Activated CD4-positive, alpha-beta T cell treated with anti-CD3 and anti-CD28 coated beads, Interleukin-2, amount 10 ng/mL, durations not matched to agents 24 days and 14 days (primary cell): ENCODE measurements at regions not wholly inside any gene's neighbourhood (a gene's known extent, or its start where the extent isn't known, plus 50 kb on each side); places are given as distances from the start of the nearest gene placed in this dataset.

Experiments
- DNase-seq: peaks from one replicate; pipeline ENCODE4 v3.0.0; 2022
- H3K27ac Mint-ChIP-seq: one replicate; pipeline ENCODE4 v1.8.0; 2022; ENCODE audit warnings: mild to moderate bottlenecking, mixed read lengths
- H3K27me3 Mint-ChIP-seq: one replicate; pipeline ENCODE4 v1.8.0; 2022; ENCODE audit warnings: mixed read lengths
- H3K36me3 Mint-ChIP-seq: one replicate; pipeline ENCODE4 v1.8.0; 2022; ENCODE audit warnings: low read depth, mild to moderate bottlenecking, mixed read lengths
- H3K4me1 Mint-ChIP-seq: one replicate; pipeline ENCODE4 v1.8.0; 2021; ENCODE audit warnings: mixed read lengths
- H3K4me3 Mint-ChIP-seq: one replicate; pipeline ENCODE4 v1.8.0; 2022; ENCODE audit warnings: mild to moderate bottlenecking, moderate library complexity, mixed read lengths
- H3K9me3 Mint-ChIP-seq: one replicate; pipeline ENCODE4 v1.8.0; 2021; ENCODE audit warnings: mixed read lengths
- intact Hi-C: fragments of 100-400 bp; cut with micrococcal nuclease; formaldehyde crosslinking; loops from one replicate; pipeline ENCODE4 v1.15.1; 2023

- no peaks in the 10 kb centered on the region for H3K27me3 Mint-ChIP-seq
- intact Hi-C loops: no loop called here
- no peaks in the 10 kb centered on the region for H3K4me1 Mint-ChIP-seq
- DNase-seq: no peak
- no peak overlapping the region for H3K27ac Mint-ChIP-seq
- no peaks in the 10 kb centered on the region for H3K9me3 Mint-ChIP-seq
- H3K4me3 Mint-ChIP-seq: no peak overlapping the region
- H3K36me3 Mint-ChIP-seq: no peaks in the 10 kb centered on the region
Measured at GRCh38 chr15:47599806-47600205, 117.5 kb upstream of the SEMA6D start.

DNA sequence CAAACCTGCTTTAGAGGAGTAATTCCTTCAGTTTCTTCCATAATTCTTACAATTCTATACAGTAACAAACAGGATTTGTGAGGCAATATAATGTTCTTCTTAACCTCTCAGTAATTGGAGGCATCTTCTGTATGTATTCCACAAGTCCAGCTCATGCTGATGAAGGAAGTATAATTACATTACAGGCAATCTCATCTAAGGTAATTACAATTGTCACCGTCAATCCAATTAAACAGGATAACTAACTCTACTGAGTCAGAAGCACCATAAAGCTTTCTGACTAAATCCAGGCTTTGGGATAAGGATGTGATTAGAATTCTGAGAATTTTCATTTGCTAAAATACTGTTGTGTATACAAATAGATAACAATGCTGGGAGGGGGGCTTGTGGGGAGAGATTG is 115.2 kb upstream of the SEMA6D start:
- Mint-ChIP-seq H3K4me3 (no peak overlapping the region), H3K27ac (no peak overlapping the region), H3K36me3 (no peaks in the 10 kb centered on the region), H3K4me1 (no peaks in the 10 kb centered on the region), H3K27me3 (no peaks in the 10 kb centered on the region), H3K9me3 (no peaks in the 10 kb centered on the region)
- intact Hi-C loops: no loop called here
- no peak for DNase-seq

- no peak overlapping the region for H3K27ac Mint-ChIP-seq
- no peak overlapping the region for H3K4me3 Mint-ChIP-seq
- H3K27me3 Mint-ChIP-seq: no peaks in the 10 kb centered on the region
- H3K36me3 Mint-ChIP-seq: no peaks in the 10 kb centered on the region
- no peaks in the 10 kb centered on the region for H3K4me1 Mint-ChIP-seq
- H3K9me3 Mint-ChIP-seq: no peaks in the 10 kb centered on the region
- intact Hi-C loops: no loop called here
- no peak for DNase-seq
Measured at GRCh38 chr15:47603026-47603425, 114.3 kb upstream of the SEMA6D start.

GRCh38 chr15:47607695-47608094 is 109.6 kb upstream of the SEMA6D start:
- H3K9me3 Mint-ChIP-seq: no peaks in the 10 kb centered on the region
- H3K36me3 Mint-ChIP-seq: no peaks in the 10 kb centered on the region
- intact Hi-C loops: no loop called here
- H3K27ac Mint-ChIP-seq: no peak overlapping the region
- no peak for DNase-seq
- H3K4me3 Mint-ChIP-seq: no peak overlapping the region
- H3K4me1 Mint-ChIP-seq: no peaks in the 10 kb centered on the region
- H3K27me3 Mint-ChIP-seq: no peaks in the 10 kb centered on the region

- Mint-ChIP-seq H3K27me3 (no peaks in the 10 kb centered on the region), H3K4me1 (no peaks in the 10 kb centered on the region), H3K27ac (no peak overlapping the region), H3K36me3 (no peaks in the 10 kb centered on the region), H3K9me3 (no peaks in the 10 kb centered on the region), H3K4me3 (no peak overlapping the region)
- intact Hi-C loops: no loop called here
- no peak for DNase-seq
Measured at GRCh38 chr15:47609693-47610092, 107.6 kb upstream of the SEMA6D start.

GRCh38 chr15:47610736-47611135 is 106.6 kb upstream of the SEMA6D start:
- Mint-ChIP-seq H3K27ac (no peak overlapping the region), H3K36me3 (no peaks in the 10 kb centered on the region), H3K4me1 (no peaks in the 10 kb centered on the region), H3K9me3 (no peaks in the 10 kb centered on the region), H3K4me3 (no peak overlapping the region), H3K27me3 (no peaks in the 10 kb centered on the region)
- intact Hi-C loops: no loop called here
- DNase-seq: no peak

GRCh38 chr15:47614360-47615011 is 102.8 kb upstream of the SEMA6D start:
- Mint-ChIP-seq H3K4me1 (no peaks in the 10 kb centered on the region), H3K9me3 (no peaks in the 10 kb centered on the region), H3K4me3 (no peak overlapping the region), H3K27me3 (no peaks in the 10 kb centered on the region), H3K27ac (no peak overlapping the region), H3K36me3 (no peaks in the 10 kb centered on the region)
- intact Hi-C loops: no loop called here
- no peak for DNase-seq

GRCh38 chr15:47616876-47617275 is 100.4 kb upstream of the SEMA6D start:
- intact Hi-C loops: no loop called here
- no peak overlapping the region for H3K27ac Mint-ChIP-seq
- DNase-seq: no peak
- H3K4me3 Mint-ChIP-seq: no peak overlapping the region
- H3K27me3 Mint-ChIP-seq: no peaks in the 10 kb centered on the region
- H3K36me3 Mint-ChIP-seq: no peaks in the 10 kb centered on the region
- no peaks in the 10 kb centered on the region for H3K9me3 Mint-ChIP-seq
- H3K4me1 Mint-ChIP-seq: no peaks in the 10 kb centered on the region

- Mint-ChIP-seq H3K27me3 (no peaks in the 10 kb centered on the region), H3K4me3 (no peak overlapping the region), H3K9me3 (no peaks in the 10 kb centered on the region), H3K27ac (no peak overlapping the region), H3K36me3 (no peaks in the 10 kb centered on the region), H3K4me1 (no peaks in the 10 kb centered on the region)
- no peak for DNase-seq
- intact Hi-C loops: no loop called here
Measured at GRCh38 chr15:47618241-47618640, 99.1 kb upstream of the SEMA6D start.

GRCh38 chr15:47620960-47621681 is 96.2 kb upstream of the SEMA6D start:
- H3K27me3 Mint-ChIP-seq: no peaks in the 10 kb centered on the region
- H3K36me3 Mint-ChIP-seq: no peaks in the 10 kb centered on the region
- DNase-seq: no peak
- no peaks in the 10 kb centered on the region for H3K9me3 Mint-ChIP-seq
- H3K27ac Mint-ChIP-seq: no peak overlapping the region
- intact Hi-C loops: no loop called here
- H3K4me1 Mint-ChIP-seq: no peaks in the 10 kb centered on the region
- no peak overlapping the region for H3K4me3 Mint-ChIP-seq

DNA sequence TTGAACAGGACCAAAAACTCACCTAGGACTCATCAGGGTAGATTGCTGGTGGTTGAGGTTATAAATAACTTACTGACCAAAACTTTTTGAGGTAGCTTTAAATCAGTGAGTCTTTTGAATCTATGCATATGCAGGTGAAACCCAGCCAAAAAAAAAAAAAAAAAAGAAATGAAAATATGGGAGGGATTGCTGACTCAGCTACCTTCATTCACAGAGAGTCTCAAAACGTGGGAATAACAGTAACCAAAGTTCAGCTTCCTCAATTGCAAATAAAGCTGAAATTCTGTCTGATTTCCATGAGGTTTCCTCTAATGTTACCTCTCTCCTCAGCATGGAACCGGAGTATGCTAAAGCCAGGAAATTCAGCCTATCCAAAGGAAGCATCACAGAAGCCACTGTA is 95.2 kb upstream of the SEMA6D start:
- Mint-ChIP-seq H3K9me3 (no peaks in the 10 kb centered on the region), H3K4me3 (no peak overlapping the region), H3K27ac (no peak overlapping the region), H3K36me3 (no peaks in the 10 kb centered on the region), H3K27me3 (no peaks in the 10 kb centered on the region), H3K4me1 (no peaks in the 10 kb centered on the region)
- intact Hi-C loops: no loop called here
- DNase-seq: no peak

DNA sequence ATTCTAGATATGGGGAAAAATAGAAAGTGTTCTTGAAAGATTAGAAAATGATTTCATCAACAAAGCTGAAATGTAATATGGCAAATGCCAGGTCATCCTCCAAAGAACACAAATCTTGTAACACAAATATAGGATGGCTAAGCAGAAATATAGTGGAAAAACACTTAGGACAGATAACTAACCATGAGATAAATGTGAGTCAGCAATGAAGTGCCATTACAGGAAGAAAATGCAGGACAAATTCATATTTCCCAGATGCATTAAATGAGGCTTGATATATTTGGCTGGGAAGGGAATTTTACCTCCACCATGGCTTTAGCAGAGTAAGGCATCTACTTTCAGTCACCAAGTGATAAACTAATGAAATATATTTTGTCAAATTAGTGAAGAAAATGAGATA is 92.8 kb upstream of the SEMA6D start:
- Mint-ChIP-seq H3K27ac (no peak overlapping the region), H3K27me3 (no peaks in the 10 kb centered on the region), H3K9me3 (no peaks in the 10 kb centered on the region), H3K36me3 (no peaks in the 10 kb centered on the region), H3K4me3 (no peak overlapping the region), H3K4me1 (no peaks in the 10 kb centered on the region)
- intact Hi-C loops: no loop called here
- no peak for DNase-seq

DNA sequence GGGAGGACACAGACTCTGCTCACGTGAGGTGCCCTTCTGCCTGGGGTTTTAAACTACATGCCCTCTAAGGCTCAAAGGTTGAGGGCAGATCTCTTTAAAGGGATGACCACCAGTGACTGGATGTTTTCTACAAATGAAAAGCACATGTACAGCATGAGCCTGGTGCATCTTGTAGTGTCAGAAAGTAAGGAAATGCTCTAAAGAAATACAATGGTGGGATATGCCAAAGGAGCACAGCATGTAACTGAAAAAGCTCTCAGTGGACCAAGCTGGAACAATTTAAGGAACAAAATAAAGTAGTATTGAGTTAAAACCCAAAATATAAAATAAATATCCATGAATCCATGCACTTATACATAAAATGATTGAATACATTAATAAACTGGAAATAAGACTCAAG is 78.3 kb upstream of the SEMA6D start:
- Mint-ChIP-seq H3K4me3 (no peak overlapping the region), H3K9me3 (no peaks in the 10 kb centered on the region), H3K27ac (no peak overlapping the region), H3K4me1 (no peaks in the 10 kb centered on the region), H3K27me3 (no peaks in the 10 kb centered on the region), H3K36me3 (no peaks in the 10 kb centered on the region)
- no peak for DNase-seq
- intact Hi-C loops: no loop called here

DNA sequence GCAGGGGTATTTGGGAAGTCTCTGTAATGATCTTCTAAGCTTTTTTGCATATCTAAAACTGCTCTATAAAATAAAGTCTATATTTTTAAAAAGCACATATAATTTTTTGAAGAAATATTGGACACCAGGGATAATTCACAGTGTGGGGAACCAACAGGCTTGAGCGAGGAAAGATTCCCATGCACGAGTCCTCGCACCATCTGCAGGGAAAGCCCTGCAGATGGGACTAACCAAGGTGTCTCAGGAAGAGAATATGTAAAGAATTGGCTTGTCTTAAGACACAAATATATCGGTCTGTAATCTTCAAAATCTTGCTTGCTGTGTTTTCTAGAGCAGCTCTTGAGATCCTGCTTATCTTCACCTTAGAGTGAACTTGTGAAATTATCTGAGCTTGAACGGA is 77.2 kb upstream of the SEMA6D start:
- no peaks in the 10 kb centered on the region for H3K9me3 Mint-ChIP-seq
- intact Hi-C loops: no loop called here
- no peak overlapping the region for H3K27ac Mint-ChIP-seq
- H3K4me3 Mint-ChIP-seq: no peak overlapping the region
- DNase-seq: no peak
- H3K27me3 Mint-ChIP-seq: no peaks in the 10 kb centered on the region
- H3K36me3 Mint-ChIP-seq: no peaks in the 10 kb centered on the region
- no peaks in the 10 kb centered on the region for H3K4me1 Mint-ChIP-seq

- Mint-ChIP-seq H3K4me3 (no peak overlapping the region), H3K36me3 (no peaks in the 10 kb centered on the region), H3K27me3 (no peaks in the 10 kb centered on the region), H3K9me3 (no peaks in the 10 kb centered on the region), H3K27ac (no peak overlapping the region), H3K4me1 (no peaks in the 10 kb centered on the region)
- intact Hi-C loops: no loop called here
- DNase-seq: no peak
Measured at GRCh38 chr15:47640901-47641300, 76.4 kb upstream of the SEMA6D start.
